COR-L47 (cell line): ENCODE measurements at regions not wholly inside any gene's neighbourhood (a gene's known extent, or its start where the extent isn't known, plus 50 kb on each side); places are given as distances from the start of the nearest gene placed in this dataset.
"Not testable (repeated sequence)": the region's sequence is repeated elsewhere in the genome, so short reads cannot be mapped to it uniquely, and the experiment has no call there.

ENCODE experiments used
- DNase-seq: peaks from one replicate; lab custom pipeline; 2025; lab: John Stamatoyannopoulos, UW

GRCh38 chr5:28402590-28403301, 1364.4 kb upstream of the CDH9 start:
- no peak for DNase-seq

- DNase-seq = no peak
These were observed 1361.7 kb upstream of the CDH9 start for GRCh38 chr5:28400076-28400475.

DNA sequence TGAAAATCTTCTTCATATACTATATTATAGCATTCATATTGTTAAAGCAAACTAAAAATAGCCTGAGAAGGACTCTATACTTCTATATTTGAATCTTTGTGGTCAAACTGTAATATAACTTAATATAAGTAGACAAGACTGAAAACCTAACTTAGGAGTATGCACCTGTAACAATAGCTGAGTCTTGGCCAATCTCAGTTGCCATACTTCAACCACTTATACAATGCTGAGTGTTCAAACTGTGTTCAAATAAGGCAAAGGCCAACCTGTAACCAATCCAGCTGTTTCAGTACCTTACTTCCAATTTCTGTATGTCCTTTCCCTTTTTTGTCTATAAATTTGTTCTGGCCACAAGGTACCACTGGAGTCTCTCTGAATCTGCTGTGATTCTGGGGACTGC, 1360.8 kb upstream of the CDH9 start:
- no peak for DNase-seq

DNA sequence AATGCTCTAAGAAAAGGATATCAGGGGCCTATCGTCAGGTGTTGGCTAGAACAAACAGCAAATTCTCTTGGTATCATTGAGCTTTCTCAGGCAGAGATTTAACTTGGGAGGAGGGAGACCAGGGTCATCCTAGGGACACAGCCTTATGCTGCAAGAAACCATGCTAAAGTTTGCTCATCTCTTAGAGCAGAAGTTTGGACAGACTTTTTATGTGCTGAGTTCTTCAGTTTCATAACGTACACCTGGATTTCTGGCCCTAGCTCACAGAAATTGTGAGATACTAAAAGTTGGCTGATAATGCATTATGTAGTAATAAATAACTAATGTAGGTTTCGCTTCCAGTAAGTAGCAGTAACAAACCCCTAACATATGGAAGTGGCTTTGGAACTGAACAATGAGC, 1359.8 kb upstream of the CDH9 start:
- no peak for DNase-seq

DNA sequence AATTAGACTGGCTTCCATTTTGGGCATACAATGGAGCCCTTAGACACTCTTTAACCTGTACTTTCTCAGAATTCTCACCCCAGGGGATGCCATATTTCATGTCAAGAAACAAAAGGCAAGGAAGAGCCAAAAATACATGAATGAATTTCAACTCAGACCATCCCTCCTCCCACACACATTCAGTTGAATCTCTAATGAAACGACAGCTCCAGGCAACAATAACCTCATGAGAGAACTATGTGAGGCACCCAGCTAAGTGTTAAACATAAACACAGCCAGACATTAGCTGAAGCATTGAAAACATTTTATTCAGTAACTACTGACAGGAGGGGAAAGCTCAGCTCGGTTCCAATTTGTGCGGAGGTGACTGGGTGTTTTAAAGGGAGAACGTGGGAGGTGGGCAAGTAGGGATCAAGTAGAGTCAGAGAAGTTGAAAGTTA, 1359.1 kb upstream of the CDH9 start:
- DNase-seq = no peak

DNA sequence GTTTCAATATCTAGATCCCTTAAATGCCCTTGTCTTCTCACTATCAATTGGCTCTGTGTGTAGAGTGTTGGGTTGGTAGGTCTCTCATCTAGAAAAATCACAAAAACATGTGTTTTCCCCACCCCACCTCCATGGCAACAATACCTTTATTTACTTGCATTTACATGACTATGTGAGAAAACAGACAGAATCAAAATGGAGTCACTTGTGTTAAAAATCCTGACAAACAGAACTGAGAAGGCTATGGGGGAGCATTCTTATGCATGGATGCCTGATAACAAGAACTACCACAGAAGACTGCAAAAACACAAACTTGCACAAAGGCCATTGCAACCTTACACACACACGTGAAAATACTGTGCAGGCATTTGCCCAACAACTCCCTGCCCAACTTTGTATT, 1352.9 kb upstream of the CDH9 start:
- no peak for DNase-seq

GRCh38 chr5:28390341-28390740, 1352.0 kb upstream of the CDH9 start:
- DNase-seq = no peak

- not testable (repeated sequence) for DNase-seq
These were observed 1351.3 kb upstream of the CDH9 start for GRCh38 chr5:28389727-28390126.

GRCh38 chr5:28388428-28388827, 1350.0 kb upstream of the CDH9 start:
- DNase-seq = no peak

DNA sequence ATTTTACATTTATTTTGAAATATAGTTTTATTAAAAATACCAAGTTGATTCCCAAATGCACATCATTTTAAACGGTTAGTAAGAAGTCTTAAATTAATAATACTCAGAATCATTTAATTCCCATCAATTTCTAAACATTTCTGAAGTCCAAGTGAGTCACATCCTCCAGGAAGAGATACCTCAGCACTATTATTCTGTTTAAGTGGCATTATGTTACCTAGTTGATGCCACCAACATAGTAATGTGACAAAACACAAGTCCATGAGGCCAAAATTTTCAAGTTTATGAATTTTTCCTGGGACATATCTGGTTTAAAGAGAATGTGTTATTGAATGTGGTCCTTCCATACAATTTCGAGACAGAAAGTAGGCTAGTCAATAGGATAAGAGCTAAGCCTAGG, 1348.3 kb upstream of the CDH9 start:
- no peak for DNase-seq

DNA sequence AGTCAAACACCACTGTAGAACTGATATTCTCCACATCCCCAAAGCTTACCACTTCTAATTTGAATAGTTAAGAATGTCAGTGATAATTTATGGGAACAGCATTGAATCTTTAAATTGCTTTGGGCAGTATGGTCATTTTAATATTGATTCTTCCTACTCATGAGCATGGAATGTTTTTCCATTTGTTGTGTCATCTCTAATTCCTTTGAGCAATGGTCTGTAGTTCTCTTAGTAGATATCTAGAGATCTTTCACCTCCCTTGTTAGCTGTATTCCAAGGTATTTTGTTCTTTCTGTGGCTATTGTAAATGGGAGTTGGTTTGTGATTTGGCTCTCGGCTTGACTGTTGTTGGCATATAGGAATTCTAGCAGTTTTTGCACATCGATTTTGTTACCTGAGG, 1341.8 kb upstream of the CDH9 start:
- no peak for DNase-seq

GRCh38 chr5:28374492-28374967, 1336.1 kb upstream of the CDH9 start:
- DNase-seq = no peak

- no peak for DNase-seq
These were observed 1332.5 kb upstream of the CDH9 start for GRCh38 chr5:28370896-28371295.

GRCh38 chr5:28369418-28369817, 1331.0 kb upstream of the CDH9 start:
- DNase-seq = no peak

DNA sequence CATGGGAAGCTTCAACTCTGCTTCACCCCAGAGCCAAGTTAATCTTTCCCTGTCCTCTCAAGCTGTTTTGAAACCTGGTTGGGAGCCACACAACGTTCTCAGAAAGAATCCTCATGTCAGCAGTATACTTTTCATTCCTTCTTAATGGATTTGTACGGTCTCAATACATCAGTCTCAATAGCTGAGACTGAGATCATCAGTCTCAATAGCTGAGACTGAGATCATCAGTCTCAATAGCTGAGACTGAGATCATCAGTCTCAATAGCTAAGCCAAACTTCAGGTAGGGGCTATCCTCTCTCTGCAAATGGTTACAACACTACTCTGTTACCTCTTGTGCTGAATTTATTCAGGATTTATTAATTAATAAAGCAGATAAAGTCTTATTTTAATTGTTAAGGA, 1317.4 kb upstream of the CDH9 start:
- DNase-seq = no peak

- no peak for DNase-seq
These were observed 1308.3 kb upstream of the CDH9 start for GRCh38 chr5:28346696-28347095.

DNA sequence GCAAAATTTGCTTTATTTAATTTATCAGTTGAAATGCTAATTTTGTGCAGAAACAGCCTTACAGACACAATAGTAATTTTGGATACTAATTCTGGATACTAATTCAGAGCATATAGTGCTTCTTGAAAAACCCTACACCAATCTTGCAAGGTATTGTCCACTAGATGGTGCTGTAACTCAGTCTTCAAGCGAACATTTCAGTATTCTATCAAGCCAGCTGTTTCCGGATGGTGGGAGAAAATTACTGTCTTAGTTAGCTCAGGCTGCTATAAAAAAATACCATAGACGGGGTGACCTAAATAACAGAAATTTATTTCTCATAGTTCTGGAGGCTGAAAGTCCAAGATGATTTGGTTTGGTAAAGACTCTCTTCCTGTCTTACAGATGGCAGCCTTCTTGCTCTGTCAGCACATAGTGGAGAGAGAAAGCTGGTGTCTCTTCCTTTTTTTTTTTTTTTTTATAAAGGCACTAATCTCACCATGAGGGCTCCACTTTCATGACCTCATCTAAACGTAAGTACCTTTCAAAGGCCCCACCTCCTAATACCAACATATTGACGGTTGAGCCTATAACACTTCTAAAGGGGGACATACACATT, 1306.5 kb upstream of the CDH9 start:
- peak; percentile 3 for DNase-seq

DNA sequence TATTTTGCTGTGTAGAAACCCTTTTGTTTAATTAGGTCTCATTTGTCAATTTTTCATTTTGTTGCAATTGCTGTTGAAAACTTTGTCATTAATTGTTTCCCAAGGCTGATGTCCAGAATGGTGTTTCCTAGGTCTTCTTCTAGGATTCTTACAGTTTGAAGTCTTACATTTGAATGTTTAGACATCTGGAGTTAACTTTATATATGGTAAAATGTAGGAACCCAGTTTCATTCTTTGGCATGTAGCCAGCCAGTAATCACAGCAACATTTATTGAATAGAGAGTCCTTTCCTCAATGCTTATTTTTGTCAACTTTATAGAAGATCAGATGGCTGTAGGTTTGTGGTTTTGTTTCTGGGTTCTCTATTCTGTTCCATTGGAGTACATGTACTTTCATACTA, 1290.8 kb upstream of the CDH9 start:
- DNase-seq = no peak

DNA sequence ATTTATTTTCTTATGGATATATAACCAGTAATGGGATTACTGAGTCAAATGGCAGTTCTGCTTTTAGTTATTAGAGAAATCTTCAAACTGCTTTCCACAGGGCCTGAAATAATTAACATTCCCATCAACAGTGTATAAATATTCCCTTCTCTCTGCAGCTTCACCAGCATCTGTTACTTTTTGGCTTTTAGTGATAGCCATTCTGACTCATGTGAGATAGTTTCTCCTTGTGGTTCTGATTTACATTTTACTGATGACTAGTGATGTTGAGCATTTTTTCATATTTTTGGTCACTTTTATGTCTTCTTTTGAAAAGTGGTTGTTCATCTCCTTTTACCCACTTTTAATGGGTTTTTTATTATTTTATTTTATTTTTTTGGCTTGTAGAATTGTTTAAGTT, 1290.3 kb upstream of the CDH9 start:
- no peak for DNase-seq

DNA sequence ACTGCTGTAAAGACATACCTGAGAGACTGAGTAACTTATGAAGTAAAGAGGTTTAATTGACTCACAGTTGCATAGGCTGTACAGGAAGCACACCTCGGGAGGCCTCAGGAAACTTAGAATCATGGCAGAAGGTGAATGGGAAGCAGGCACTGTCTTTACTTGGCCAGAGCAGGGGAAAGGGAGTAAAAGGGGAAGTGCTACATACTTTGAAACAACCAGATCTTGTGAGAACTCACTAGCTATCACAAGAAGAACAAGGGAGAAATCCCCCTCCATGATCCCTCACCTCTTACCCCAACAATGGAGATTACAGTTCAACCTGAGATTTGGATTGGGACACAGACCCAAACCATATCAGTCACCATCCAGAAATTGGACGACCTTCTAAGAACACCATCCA, 1285.8 kb upstream of the CDH9 start:
- DNase-seq = no peak

GRCh38 chr5:28313953-28314352, 1275.6 kb upstream of the CDH9 start:
- DNase-seq = no peak

DNA sequence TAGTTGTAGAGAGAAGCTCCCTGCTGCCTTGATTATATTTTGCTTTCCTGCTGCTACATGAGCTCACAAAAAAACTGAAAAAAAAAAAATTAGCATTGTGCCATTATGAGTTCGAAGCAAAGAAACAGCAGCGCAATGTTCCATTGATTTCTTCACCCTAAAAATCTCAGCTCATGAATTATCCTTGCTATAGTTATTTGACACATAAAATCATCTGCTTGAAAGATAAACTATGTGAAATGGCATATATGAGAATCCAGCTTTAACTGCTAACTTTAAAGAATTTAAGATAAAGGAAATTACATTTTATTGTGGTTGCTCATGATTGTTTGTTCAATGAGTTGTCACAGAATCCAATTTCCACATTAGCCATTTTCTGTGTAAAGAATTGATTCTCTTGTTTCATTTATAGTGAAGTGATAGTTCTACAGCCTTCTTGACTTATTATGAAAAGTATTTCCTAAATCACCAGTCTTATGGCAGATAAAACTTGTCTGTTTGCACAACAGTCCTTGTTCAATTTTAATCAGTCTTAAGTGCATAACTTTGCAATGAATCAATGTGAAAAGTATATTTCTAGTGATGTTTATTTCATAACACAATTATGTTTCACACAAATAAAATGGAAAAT, 1275.0 kb upstream of the CDH9 start:
- no peak for DNase-seq

GRCh38 chr5:28310696-28311095, 1272.3 kb upstream of the CDH9 start:
- DNase-seq = no peak
